GM19043 (cell line): ENCODE measurements at regions not wholly inside any gene's neighbourhood (a gene's known extent, or its start where the extent isn't known, plus 50 kb on each side); places are given as distances from the start of the nearest gene placed in this dataset.
"Not testable (repeated sequence)": the region's sequence is repeated elsewhere in the genome, so short reads cannot be mapped to it uniquely, and the experiment has no call there.

ENCODE experiments used
- ATAC-seq: cut with Tn5 transposase; IDR thresholded peaks from one replicate; pipeline ENCODE4 v1.9.1; 2021; ENCODE audit warnings: low read depth; ENCODE audit not compliant: unreplicated experiment

DNA sequence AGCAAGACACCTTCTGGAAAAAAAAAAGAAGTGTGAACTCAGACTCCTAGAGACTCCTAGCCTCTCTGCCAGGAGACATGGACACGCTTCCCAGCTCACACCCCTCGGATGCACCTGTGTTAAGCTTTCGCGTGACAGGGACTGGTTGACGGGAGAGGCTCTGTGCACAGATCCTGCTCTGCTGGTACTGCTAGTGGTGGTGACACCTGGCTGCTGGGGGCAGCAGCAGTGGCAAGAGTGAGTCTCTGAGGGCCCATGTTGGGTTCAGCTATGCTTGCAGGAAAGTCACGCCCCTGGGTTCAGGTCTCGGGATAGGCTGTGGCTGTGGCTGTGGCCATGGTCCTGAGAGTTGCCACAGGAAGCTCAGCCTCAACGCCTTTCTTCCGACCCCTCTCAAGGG lies 81.1 kb downstream of the XRCC2 start:
- no peak for ATAC-seq

DNA sequence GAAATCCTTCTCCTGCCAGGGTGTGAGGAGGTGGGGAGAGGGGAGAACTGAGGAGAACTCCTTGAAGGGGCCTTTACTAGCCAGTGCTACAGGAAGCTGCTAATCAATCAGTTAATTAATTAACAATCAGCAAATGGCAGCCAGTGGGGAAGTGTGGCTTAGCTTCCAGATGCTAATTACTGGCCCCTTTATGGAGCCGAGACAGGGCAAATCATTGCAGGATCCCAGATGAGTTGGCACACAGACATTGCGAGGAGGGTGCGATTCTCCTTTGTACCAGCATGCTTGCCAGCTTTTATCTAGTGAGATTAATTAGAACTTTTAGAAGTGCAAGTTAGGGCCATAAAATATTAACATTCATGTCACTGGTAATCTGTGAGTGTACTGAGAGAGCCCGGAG lies 84.0 kb downstream of the XRCC2 start:
- no peak for ATAC-seq

DNA sequence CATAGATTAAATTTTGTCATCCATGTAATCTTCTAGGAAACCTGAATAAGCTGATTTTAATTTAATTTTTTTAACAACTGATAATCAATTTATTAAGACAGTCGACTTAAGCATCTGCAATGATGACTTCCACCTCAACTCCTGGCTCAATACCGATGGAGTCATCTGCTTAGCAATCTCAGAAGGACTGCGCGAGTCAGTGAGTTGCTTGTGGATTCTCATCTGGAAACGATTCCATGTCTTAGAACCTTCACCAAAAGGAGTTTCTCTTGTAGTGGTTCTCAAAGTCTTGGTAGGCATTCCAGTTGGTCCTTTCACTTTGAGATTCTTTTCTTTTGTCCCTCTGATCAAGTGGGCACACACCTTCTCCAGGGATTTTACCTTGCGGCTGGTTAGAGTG lies 85.5 kb downstream of the XRCC2 start:
- no peak for ATAC-seq

DNA sequence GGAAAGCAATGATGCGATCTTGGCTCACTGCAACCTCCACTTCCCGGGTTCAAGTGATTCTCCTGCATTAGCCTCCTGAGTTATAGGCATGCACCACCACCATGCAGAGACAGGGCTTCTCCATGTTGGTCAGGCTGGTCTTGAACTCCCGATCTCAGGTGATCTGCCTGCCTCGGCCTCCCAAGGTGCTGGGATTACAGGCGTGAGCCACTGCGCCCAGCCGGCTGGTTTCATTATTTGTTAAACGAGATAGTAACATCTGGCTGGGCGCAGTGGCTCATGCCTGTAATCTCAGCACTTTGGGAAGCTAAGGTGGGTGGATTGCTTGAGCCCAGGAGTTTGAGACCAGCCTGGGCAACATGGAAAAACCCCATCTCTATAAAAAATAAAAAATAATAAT lies 86.1 kb downstream of the XRCC2 start:
- ATAC-seq: not testable (repeated sequence)

DNA sequence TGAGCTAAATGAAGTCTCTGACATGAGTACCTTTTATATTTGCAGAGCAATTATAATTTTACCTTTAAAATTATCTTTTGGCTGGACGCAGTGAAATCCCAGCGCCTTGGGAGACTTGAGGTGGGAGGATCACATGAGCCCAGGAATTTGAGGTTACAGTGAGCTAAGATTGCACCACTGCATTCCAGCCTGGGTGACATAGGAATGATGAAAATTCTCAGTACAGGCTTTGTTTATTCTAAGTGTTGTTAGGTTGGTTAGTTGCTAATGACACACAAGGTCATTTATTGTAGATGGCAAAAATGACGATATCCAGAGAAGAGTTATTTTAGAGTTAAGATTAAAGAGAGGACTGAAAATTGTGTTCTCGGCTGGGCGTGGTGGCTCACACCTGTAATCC lies 87.6 kb downstream of the XRCC2 start:
- ATAC-seq: no peak

DNA sequence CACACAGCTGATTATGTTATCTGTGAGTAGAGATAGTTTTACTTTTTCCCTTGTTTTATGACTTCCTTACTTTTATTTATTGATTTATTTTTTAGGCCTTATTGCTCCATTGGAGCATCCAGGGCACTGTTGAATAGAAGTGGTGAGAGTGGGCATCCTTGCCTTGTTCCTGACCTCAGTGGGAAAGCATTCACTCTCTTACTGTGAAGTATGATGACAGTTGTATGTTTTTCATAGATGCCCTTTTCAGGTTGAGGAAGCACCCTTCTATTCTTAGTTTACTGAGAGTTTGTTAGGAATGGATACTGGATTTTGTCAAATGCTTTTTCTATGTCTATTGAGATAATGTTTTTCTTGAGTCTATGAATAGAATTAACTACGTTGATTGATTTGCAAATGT lies 88.6 kb downstream of the XRCC2 start:
- no peak for ATAC-seq

DNA sequence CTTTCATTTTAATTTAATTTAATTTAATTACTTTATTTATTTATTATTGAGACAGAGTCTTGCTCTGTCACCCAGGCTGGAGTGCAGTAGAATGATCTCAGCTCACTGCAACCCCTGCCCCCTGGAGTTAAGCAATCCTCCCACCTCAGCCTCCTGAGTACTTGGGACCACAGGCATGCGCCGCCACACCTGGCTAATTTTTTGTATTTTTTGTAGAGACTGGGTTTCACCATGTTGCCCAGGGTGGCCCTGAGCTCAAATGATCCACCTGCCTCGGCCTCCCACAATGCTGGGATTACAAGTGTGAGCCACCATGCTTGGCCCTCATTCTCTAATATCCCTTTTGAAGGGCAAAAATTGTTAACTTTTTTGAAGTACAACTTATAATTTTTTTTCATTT lies 92.9 kb downstream of the XRCC2 start:
- ATAC-seq: no peak

DNA sequence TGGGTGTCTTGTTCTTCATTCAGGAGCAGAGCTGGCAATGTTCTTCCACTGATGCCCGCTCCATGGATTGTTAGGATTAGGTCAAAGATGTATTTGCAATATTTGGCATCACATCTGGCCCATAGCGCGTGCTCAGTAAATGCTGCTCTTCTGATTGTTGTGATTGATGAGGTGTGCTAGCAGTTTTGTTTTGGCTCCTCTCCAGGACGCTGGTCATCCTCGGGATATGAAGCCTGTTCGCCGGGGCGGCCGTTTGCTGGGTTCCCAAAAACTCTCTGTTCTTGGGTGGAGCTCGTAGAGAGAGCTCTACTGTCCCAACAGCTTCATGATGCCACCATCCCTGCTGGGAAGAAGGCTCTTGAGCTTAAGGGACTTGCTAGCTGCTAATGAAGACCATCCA lies 96.9 kb downstream of the XRCC2 start:
- no peak for ATAC-seq

DNA sequence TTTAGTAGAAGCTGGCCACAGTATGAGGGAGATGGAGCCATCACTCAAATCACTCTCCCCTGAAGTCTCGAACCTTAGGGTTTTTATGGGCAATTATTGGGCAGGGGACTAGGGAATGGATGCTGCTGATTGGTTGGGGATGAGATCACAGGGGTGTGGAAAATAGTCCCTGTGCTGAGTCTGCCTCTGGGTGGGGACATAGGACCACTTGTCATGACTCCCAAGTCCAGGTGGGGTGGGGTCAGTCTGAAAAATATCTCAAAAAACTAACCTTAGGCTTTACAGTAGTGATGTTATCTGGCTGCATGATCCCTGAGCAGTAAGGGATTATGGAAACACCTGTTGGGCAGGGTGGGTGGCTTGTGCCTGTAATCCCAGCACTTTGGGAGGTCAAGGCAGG lies 98.6 kb downstream of the XRCC2 start:
- no peak for ATAC-seq

DNA sequence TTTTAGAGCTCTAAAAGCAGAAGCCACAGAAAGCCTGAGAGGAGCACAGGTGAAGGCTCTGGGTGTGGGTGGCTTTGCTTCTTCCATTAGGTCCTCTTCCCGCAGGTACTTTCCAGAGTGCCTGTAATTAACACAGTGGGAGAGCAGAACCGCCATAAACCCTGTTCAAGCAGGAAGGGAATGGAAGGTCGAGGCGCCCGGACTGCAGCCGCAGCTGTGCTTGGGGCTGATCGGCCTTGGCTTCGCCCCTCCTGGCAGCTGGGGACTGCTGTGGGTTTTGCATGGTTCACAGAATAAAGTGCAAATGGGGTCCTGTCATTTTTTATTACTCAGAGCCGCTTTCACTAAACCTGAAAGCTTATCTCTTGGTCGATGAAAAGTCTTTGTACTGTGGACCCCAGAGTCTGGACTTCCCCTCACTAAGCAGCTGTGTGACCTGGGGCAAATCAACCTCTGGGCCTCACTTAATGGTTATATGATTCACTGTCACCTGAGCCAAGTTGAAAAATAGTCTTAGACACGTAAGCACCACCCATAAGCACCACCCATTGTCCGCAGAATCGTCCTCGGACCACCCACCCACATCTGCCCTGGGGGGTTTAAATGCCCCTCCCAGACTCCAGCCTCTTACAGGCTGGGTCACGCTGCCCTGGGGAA lies 100.9 kb downstream of the XRCC2 start:
- no peak for ATAC-seq

DNA sequence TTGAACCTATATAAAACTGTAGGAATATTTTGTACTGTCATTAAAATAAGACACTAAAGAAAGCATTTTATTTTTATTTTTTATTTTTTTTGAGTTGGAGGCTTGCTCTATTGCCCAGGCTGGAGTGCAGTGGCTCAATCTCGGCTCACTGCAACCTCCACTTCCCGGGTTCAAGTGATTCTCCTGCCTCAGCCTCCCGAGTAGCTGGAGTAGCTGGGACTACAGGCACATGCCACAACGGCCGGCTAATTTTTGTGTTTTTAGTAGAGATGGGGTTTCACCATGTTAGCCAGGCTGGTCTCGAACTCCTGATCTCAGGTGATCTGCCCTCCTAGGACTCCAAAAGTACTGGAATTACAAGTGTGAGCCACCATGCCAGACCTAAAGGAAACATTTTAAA lies 102.8 kb downstream of the XRCC2 start:
- ATAC-seq: not testable (repeated sequence)

DNA sequence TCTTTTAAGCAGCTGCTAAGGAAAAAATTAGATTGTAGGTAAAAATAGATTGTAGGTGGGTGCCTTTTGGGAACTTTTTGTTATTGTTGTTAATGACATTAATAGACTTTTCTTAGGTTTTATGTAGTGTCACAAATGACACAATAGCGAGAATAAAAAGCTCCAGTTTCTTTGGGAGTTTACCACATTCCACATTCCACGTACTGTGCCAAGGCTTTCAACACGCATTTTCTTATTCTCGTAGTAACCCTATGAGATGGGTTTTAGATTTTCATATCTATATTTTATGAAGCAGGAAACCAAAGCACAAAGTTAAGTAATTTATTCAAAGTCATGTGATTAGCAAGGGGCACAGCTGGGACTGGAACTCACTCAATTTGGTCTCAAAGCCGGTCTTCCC lies 103.8 kb downstream of the XRCC2 start:
- no peak for ATAC-seq

DNA sequence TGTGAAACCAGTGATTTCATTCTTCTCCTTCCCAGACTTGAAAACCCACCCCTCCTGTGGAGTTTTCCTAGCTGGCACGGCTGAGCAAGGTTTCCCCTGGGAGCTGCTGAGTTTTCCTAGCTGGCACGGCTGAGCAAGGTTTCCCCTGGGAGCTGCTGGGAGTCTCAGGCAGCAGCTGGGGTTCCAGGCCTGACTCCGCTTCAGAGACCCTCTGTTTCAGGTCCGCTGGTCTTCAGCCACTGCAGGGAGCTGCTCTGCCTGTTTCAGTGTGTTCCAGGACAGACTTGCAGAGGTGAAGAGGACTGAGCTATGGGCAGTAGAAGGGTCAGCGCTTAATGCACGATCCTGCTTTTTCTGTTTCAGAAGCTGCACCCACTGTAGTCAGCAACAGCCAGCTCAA lies 104.9 kb downstream of the XRCC2 start:
- no peak for ATAC-seq

DNA sequence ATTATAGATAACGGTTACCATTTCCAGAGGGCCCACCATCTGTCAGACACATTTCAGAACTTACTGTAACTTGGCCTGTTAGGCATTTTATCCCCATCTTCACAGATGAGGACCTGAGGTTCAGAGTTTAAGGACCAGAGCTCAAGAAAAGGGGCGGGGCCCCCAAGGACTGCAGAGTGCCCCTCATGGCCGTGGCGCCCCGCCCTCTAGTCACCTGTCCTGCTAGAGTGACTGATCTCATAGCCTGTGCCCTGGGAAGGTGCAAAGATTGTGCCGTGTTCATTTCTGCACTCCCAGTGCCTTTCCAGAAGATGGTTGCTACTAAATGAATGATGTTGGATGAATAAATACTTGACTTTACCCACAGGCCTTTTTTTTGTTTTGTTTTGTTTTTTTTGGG lies 107.0 kb downstream of the XRCC2 start:
- ATAC-seq: no peak

DNA sequence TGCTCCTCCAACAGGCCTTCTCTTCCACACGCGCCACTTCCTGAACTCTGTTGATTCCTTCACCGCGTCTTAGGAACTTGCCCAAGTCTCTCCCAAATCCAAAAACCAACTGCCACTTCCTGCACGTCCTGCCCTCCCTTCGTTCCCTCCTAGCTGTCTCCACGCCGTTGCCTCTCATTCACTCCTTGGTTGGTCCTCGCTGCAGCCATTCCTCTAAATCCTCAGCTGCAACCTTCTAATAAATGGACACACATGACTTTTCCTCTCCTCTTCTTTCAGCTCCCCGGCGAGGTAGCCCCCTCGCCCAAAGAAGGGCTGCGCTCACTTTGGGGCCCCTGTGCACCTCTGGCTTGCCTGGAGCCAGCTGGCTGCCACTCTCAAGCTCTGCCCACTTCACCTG lies 110.2 kb downstream of the XRCC2 start:
- ATAC-seq: no peak

DNA sequence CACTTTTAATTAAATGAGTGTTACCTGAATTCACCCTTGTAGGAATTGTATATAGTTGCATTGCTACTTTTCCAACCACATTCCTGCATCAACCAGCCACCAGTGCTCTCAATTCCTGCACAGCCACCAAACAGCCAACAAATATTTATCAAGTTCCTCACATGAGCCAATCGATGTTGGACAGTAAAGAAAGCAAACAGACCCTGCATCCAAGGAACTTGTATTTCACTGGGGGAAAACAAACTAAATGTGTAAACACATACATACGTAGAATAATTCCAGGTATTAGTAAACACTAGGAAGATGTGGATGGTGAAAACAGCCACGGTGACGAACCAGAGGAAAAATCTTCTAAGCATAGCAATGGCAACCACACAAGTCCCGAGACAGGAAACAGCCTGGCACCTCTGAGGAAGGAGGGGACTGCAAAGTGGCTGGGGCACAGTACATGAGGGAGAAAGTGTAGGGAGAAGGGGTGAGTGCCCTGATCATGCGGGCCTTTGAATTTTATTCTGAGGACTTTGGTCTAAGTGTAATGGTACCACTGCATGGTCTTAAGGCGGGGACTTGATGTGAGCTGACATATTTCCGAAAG lies 111.2 kb downstream of the XRCC2 start:
- no peak for ATAC-seq

DNA sequence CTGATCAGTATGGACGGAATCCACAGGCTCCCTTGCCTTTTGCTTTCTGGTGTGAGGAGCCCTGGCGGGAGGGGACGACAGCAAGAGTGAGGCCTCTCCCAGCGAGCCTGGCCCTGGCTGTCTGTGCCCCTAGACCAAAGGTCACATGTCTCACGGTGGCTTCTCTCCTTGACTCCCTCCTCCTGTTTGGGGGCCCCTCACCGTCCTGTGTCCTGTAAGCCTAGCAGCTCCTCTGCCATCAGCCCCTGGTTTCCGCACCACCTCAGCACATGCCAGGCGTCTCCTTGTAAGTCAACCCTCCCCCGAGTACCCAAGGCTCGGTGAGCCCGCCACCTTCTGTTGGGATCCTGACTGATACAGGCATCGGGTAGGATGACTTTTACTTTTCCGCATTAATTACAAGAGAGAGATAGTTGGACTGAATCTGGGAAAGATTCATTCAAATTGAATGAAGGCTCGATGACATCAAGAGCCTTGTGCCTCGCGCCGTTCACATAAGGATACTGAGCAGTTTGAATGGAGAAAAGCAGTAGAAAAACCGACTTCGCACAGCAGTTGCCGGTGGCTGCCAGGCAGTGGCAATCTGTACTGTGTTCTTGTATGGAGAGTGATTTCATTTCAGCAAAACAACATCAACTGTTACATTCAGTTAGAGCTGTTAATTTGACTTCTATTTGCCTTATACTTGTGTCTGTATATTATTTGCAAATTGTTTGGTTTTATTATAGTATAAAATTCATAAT lies 119.8 kb downstream of the XRCC2 start:
- no peak for ATAC-seq

DNA sequence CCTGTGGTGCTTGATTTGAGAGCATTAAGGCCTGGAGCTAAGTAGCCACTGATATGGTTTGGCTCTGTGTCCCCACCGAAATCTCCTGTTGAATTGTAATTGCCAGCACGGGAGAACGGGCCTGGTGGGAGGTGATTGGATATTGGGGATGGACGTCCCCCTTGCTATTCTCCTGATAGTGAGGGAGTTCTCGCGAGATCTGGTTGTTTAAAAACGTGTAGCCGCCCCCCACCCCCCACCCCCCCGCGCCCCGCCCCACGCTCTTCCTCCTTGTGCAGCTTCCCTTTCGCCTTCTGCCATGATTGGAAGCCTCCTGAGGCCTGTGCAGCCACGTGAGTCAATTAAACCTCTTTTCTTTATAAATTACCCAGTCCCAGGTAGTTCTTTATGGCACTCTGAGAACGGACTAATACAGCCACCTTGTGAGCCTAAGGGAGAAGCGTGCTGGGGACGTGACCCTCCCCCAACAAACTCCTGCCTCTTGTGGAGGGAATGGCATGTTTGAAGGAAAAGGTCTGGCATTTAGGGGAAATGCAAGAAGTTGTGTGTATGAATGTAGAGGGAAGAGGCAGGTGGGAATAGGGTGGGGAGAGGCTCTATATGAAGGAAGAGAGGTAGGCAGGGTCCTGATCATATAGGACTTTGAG lies 118.0 kb upstream of the KMT2C start:
- ATAC-seq: no peak

DNA sequence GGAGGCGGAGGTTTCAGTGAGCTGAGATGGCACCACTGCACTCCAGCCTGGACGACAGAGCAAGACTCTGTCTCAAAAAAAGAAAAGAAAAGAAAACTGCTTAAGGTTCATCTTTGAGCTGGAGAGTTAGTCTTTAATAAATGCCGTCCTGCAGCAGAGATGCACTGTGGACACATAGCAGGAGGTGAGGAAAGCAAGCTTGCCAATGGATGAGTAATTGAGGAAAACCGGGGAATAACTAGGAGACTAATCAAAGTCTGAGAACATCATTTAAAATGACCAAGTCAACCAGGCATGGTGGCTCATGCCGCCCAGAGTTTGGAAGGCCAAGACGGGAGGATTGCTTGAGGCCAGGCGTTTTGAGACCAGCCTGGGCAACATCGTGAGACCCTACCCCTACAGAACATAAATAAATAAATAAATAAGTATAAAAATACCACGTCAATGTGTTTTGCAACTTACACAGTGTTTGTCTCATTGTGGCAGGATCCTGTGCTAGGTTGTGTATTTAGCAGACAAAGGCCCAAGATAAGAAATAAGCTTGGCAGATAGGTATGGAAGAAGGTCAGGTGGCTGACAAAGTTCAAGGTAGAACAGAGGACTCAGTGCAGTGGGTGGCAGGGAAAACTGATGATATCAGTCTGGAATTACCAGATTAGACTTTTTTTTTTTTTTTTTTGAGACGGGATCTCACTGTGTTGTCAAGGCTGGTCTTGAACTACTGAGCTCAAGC lies 115.7 kb upstream of the KMT2C start:
- ATAC-seq: no peak

DNA sequence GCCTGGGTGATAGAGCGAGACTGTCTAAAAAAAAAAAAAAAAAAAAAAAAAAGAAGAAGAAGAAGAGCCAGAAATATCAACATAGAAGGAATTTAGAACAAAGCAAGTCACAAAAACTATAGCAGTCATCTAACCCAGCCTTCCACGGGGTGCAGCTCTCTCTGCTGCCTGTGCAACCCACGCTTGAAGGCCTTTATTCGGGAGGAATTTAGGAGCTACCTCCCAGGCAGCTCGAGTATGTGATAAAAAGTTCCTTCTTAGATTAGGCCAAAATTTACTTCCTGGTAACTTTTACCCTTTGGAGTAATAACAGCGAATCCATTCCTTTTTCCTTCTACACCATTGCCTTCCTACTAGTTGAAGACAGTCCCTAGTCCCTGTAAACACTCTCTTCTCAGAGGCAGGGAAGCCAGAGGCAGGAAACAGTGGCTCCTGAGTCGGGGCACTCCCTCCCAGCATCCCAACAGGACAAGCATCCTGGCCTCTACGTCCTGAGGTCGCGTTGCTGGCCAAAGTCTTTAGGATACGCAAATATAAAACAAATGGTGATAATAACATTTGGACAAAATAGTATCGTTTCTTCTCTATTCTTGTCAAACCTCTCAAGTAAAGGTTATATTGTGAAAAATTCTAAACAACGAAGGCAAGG lies 109.3 kb upstream of the KMT2C start:
- no peak for ATAC-seq
